SKM-1 treated with dmso at 0.1 percent for 144 hours (cell line): ENCODE measurements at regions not wholly inside any gene's neighbourhood (a gene's known extent, or its start where the extent isn't known, plus 50 kb on each side); places are given as distances from the start of the nearest gene placed in this dataset.

Experiments used
- DNase-seq: peaks from one replicate; lab custom pipeline; 2025; ENCODE audit not compliant: unreplicated experiment; lab: John Stamatoyannopoulos, UW

DNA sequence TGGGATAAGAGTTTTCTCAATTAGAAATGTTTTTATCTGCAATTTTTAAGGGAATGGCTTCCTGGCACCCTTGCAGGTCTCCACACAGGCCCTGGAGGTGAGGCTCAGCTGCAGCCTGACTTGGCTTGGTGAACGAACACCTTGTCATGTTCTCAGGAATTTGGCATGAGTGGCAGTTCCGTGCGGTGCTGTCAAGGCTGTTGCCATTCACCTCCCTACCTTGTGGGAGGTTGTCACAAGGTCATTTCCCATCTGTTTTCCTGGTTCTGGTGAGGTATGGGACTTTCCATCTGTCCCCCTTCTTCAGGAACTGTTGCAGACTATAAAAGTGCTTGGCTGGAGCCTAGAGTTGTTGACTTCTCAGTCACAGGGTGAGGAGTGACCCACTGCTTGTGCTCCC, 82.9 kb downstream of the ELOVL4 start:
- no peak for DNase-seq

DNA sequence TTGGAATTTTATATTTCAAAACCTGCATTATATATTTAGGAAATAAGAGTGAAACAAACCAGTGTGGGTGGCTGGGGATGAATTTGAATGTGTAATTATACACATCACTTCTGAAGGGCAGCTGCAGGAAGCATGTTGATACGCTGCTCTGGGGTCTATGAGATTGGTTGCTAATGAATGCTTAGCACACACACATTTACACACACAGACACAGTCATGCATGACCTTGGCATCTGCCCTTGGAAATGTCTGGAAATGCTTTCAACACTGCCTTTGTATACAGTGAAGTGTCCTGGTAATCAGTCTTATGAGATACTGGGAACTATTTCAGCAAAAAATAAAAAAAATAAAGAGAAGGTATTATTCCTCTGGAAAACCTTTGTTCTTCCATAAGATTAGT, 83.4 kb downstream of the ELOVL4 start:
- DNase-seq = no peak

DNA sequence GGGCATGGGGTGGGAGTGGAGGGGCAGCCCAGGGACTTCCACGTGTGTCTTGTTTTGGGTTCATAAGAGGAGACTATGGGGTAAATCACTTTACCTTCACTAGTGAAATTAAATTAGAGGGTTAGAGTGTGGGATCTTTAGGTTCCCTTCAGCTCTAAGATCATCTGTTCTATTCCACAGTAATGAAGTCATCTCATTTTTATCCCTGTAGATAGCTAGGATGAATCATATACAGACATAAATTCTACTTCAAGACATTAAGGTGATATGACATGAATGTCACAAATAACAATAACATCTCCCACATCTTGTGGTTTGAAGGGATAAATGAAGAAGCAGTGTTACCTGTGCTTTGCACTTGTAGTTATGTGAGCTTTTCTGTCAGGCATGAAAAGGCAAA, 83.8 kb downstream of the ELOVL4 start:
- no peak for DNase-seq

DNA sequence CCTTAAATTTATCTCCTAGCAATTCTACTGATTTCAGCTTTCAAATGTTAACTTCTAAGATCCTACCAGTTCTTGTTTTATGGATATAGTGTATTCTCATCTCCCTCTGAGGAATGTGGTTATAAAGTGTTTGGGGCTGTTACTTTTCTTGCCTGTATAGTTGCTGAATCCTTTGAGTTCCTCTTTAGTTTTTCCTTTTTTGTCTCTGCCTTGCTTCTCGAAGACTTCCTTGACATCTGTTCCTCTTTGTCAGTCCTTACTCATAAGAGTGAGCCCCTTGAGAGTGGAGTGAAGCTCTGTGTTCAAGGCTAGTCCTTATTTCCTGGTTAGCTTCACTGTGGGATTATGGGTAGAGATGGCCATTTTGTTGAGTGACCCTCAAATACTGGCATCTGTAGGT, 84.6 kb downstream of the ELOVL4 start:
- DNase-seq = no peak

GRCh38 chr6:79862126-79862525, 85.2 kb downstream of the ELOVL4 start:
- no peak for DNase-seq

GRCh38 chr6:79861023-79861422, 86.3 kb downstream of the ELOVL4 start:
- DNase-seq = no peak

- no peak for DNase-seq
These were observed 99.9 kb downstream of the ELOVL4 start for GRCh38 chr6:79847426-79847825.

- DNase-seq = no peak
These were observed 104.8 kb downstream of the ELOVL4 start for GRCh38 chr6:79842376-79843040.

GRCh38 chr6:79841577-79842375, 105.6 kb downstream of the ELOVL4 start:
- peak; percentile 74 for DNase-seq

DNA sequence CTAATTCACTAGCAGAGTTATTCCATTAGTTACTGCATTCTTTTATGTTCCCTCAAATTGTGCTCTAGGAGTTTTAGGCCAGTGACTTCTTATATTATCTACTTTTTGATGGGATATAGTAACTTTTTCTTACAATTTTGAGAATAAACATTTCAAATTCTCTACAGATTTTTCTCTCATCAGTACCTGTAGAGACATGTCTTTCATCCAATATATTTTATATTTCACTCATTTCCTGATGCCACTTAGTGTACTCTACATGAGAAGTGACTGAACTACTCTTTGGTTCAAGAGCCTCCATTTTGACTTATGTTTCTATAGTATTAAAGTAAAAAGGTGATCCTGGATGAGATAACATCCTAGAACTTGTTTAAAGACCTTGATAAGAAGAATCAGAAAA, 108.5 kb downstream of the ELOVL4 start:
- no peak for DNase-seq

- DNase-seq = no peak
These were observed 113.4 kb downstream of the ELOVL4 start for GRCh38 chr6:79833964-79834284.

- DNase-seq = no peak
These were observed 113.9 kb downstream of the ELOVL4 start for GRCh38 chr6:79833264-79833963.

GRCh38 chr6:79832723-79833122, 114.6 kb downstream of the ELOVL4 start:
- DNase-seq = no peak

- no peak for DNase-seq
These were observed 123.2 kb downstream of the ELOVL4 start for GRCh38 chr6:79824202-79824601.

DNA sequence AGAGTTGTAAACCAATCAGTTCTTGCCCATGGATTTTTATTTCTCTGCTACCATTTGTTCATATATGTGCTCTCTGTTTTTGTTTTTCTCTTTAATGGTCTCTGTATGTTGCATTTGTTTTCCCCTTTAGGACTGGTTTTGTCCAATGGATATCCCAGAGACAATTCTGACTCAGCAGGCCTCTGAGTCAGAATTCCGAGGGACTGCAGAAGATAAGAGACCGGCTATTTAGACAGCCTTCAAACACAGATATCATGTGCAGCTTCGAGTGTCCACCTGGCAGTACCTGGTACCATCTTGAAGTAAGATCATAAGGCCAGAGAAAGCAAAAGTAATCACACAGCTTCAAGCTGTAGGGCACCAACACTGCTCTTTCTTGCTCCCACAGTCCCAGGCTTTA, 125.5 kb downstream of the ELOVL4 start:
- DNase-seq = no peak

DNA sequence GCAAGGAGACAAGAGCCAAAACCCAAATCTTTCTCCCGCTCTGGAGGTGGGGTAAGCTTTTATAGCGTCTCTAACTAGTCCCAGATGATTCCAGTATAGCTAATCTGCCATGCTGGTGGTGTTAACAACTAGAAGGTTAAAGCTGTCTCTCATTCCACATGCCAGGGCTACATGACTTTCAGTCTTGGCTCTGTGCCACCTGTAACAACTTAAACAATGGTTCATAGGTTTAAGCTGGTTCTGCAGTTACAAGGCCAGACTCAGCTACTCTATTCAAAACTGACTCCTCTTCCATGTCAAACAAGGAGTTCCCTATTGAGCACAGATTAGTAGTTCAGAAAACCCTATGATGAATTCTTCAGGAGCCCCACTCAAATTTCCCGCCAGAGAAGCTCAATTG, 128.9 kb downstream of the ELOVL4 start:
- no peak for DNase-seq

- DNase-seq = no peak
These were observed 132.4 kb downstream of the ELOVL4 start for GRCh38 chr6:79814940-79815339.

- DNase-seq = peak; percentile 55
These were observed 133.3 kb downstream of the ELOVL4 start for GRCh38 chr6:79813854-79814709.

DNA sequence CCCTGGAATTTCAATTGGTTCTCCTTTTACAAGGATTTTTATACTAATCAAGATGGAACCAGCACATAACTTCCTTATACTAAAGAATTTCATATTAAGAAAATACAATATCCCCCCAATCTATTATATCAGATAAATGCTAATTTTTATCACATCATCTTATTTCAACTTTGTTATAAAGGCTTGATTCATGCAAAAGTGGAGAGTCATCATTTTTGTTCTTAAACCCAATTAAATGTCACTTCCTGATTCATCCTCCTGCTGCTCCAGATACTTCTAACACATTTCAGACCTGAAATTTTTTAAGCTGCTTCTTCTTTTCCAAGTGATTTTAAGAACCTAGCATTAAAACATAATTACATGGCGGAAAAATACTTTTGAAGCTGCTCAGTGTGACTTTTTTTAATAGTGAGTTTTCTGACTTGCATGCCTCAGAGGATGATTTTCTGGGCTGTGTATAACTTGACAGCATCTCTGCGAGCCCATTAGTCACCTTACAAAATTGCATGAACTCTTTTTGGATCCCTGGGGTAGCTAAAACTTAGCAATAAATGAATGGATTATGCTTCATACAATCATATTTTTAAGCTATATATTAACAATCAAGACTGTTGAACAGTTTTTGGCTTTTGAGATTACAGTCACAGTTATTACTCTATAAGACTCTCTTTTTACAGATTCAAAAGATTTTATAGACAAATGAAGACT, 134.1 kb downstream of the ELOVL4 start:
- DNase-seq = no peak

GRCh38 chr6:79812195-79812594, 135.2 kb downstream of the ELOVL4 start:
- DNase-seq = no peak

DNA sequence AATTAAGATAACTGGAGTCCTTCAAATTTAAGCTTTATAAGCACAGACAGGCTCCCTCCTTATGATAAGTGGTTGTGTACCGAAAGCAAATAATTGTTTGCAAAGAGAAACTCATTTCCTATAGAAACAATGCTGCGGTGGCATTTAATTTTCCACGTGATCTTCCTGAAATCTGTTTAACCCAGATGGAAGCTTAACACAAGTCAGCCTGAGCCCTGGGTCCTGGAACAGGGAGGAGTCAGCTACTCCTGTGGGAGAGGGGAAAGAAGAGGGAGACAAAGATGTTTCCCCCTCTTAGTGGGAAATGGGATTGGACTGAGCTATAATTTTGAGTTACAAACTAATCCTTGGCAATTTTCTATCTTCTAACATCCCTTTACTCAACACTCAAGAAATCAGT, 136.5 kb downstream of the ELOVL4 start:
- no peak for DNase-seq
